Suprapubic skin (tissue), 4 donors: ENCODE measurements at regions not wholly inside any gene's neighbourhood (a gene's known extent, or its start where the extent isn't known, plus 50 kb on each side); places are given as distances from the start of the nearest gene placed in this dataset.
"Not testable (repeated sequence)": the region's sequence is repeated elsewhere in the genome, so short reads cannot be mapped to it uniquely, and the experiment has no call there.

ENCODE experiments used
- EP300 ChIP-seq: sonication (generic); formaldehyde crosslinking; IDR thresholded peaks from one replicate; pipeline ENCODE4 v1.6.1; 2017; ENCODE audit warnings: antibody characterized with exemption
- POLR2A ChIP-seq, 2 donors: fragments of 450-650 bp; IDR thresholded peaks; one replicate each; pipeline ENCODE4 v1.6.1; 2017; ENCODE audit warnings: antibody characterized with exemption in 2 of 2, mild to moderate bottlenecking in 2 of 2, moderate library complexity in 2 of 2
- POLR2AphosphoS5 ChIP-seq, 3 donors: sonication (generic); formaldehyde crosslinking; IDR thresholded peaks; one replicate each; pipeline ENCODE4 v1.6.1; 2017; ENCODE audit warnings: antibody characterized with exemption in 3 of 3
- TF ChIP-seq, protein P1 (sequence below), 2 donors: fragments of 200-600 bp in 1 of 2; fragments of 450-650 bp in 1 of 2; sonication (generic) in 1 of 2; IDR thresholded peaks; one replicate each; pipeline ENCODE4 v1.5.1; 2016 to 2019; ENCODE audit warnings: antibody characterized with exemption in 2 of 2, mild to moderate bottlenecking in 1 of 2, moderate library complexity in 1 of 2

DNA sequence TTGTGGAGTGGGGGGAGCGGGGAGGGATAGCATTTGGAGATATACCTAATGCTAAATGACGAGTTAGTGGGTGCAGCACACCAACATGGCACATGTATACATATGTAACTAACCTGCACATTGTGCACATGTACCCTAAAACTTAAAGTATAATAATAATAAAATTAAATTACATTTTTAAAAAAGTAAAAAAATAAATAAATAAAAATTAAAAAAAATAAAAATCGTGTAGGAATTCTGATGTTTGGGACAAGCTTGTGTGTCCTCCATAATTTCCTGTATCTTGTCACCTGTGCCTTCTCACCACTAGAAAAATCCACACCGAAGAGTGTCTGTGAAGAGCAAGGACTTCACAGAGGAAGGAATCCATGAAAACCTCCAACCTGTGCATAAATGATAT is 400.5 kb upstream of the MGMT start:
- not testable (repeated sequence) for TF ChIP-seq POLR2AphosphoS5 (IDR thresholded peaks at IDR 0.05); POLR2A (IDR thresholded peaks at IDR 0.05); EP300
- TF ChIP-seq, protein P1, sequence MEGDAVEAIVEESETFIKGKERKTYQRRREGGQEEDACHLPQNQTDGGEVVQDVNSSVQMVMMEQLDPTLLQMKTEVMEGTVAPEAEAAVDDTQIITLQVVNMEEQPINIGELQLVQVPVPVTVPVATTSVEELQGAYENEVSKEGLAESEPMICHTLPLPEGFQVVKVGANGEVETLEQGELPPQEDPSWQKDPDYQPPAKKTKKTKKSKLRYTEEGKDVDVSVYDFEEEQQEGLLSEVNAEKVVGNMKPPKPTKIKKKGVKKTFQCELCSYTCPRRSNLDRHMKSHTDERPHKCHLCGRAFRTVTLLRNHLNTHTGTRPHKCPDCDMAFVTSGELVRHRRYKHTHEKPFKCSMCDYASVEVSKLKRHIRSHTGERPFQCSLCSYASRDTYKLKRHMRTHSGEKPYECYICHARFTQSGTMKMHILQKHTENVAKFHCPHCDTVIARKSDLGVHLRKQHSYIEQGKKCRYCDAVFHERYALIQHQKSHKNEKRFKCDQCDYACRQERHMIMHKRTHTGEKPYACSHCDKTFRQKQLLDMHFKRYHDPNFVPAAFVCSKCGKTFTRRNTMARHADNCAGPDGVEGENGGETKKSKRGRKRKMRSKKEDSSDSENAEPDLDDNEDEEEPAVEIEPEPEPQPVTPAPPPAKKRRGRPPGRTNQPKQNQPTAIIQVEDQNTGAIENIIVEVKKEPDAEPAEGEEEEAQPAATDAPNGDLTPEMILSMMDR (IDR thresholded peaks at IDR 0.05), result not testable (repeated sequence)
